Parathyroid adenoma (tissue), 2 donors: ENCODE measurements at regions not wholly inside any gene's neighbourhood (a gene's known extent, or its start where the extent isn't known, plus 50 kb on each side); places are given as distances from the start of the nearest gene placed in this dataset.

Source experiments
- H2AFZ ChIP-seq: fragments of 300-600 bp; sonication (generic); one replicate; pipeline ENCODE4 v1.7.0; 2017; ENCODE audit warnings: antibody characterized with exemption, mild to moderate bottlenecking
- H3K27ac ChIP-seq: fragments of 300-600 bp; sonication (generic); one replicate; pipeline ENCODE4 v1.7.0; 2017
- H3K27me3 ChIP-seq: fragments of 300-600 bp; sonication (generic); one replicate; pipeline ENCODE4 v1.7.0; 2017; ENCODE audit warnings: low read length; ENCODE audit not compliant: control insufficient read depth, insufficient read depth
- H3K36me3 ChIP-seq: fragments of 300-600 bp; sonication (generic); one replicate; pipeline ENCODE4 v1.7.0; 2017; ENCODE audit warnings: low read length; ENCODE audit not compliant: control insufficient read depth, insufficient read depth
- H3K4me1 ChIP-seq: fragments of 300-600 bp; sonication (generic); one replicate; pipeline ENCODE4 v1.7.0; 2017; ENCODE audit warnings: control low read depth
- H3K4me2 ChIP-seq: fragments of 300-600 bp; sonication (generic); one replicate; pipeline ENCODE4 v1.7.0; 2017; ENCODE audit warnings: low read length
- H3K4me3 ChIP-seq: fragments of 300-600 bp; sonication (generic); one replicate; pipeline ENCODE4 v1.7.0; 2017; ENCODE audit warnings: low read depth, low read length
- H3K79me2 ChIP-seq: fragments of 300-600 bp; sonication (generic); one replicate; pipeline ENCODE4 v1.7.0; 2017; ENCODE audit warnings: control low read depth
- H3K9ac ChIP-seq: fragments of 300-600 bp; sonication (generic); one replicate; pipeline ENCODE4 v1.7.0; 2017; ENCODE audit warnings: mild to moderate bottlenecking
- H3K9me3 ChIP-seq: fragments of 300-600 bp; sonication (generic); one replicate; pipeline ENCODE4 v1.7.0; 2017; ENCODE audit warnings: low read length; ENCODE audit not compliant: control insufficient read depth
- CTCF ChIP-seq: fragments of 300-600 bp; sonication (generic); IDR thresholded peaks from one replicate; pipeline ENCODE4 v1.7.0; 2017; ENCODE audit warnings: antibody characterized with exemption, mild to moderate bottlenecking
- donor health status: primary hyperparathyroidism.

- Histone ChIP-seq H3K36me3 (no peaks in the 10 kb centered on the region), H2AFZ (no peak overlapping the region), H3K79me2 (no peaks in the 10 kb centered on the region), H3K4me1 (no peaks in the 10 kb centered on the region), H3K9me3 (no peaks in the 10 kb centered on the region), H3K27ac (no peak overlapping the region), H3K4me2 (no peak overlapping the region), H3K9ac (no peak overlapping the region), H3K4me3 (no peak overlapping the region), H3K27me3 (no peaks in the 10 kb centered on the region)
- no peak for TF ChIP-seq CTCF
Measured at GRCh38 chr14:42683707-42684106, 1077.0 kb downstream of the LRFN5 start.

GRCh38 chr14:42676636-42677035, 1070.0 kb downstream of the LRFN5 start:
- TF ChIP-seq CTCF, result no peak
- H3K9me3 ChIP-seq, result no peaks in the 10 kb centered on the region
- H3K36me3 ChIP-seq, result no peaks in the 10 kb centered on the region
- H3K79me2 ChIP-seq, result no peaks in the 10 kb centered on the region
- no peak overlapping the region for H3K27ac ChIP-seq
- H3K4me1 ChIP-seq, result no peaks in the 10 kb centered on the region
- H3K4me3 ChIP-seq, result no peak overlapping the region
- no peaks in the 10 kb centered on the region for H3K27me3 ChIP-seq
- H2AFZ ChIP-seq, result no peak overlapping the region
- no peak overlapping the region for H3K4me2 ChIP-seq
- H3K9ac ChIP-seq, result no peak overlapping the region

GRCh38 chr14:42673963-42674362, 1067.3 kb downstream of the LRFN5 start:
- Histone ChIP-seq H3K4me3 (no peak overlapping the region), H3K4me1 (no peaks in the 10 kb centered on the region), H2AFZ (no peak overlapping the region), H3K36me3 (no peaks in the 10 kb centered on the region), H3K27me3 (no peaks in the 10 kb centered on the region), H3K9me3 (no peaks in the 10 kb centered on the region), H3K79me2 (no peaks in the 10 kb centered on the region), H3K27ac (no peak overlapping the region), H3K4me2 (no peak overlapping the region), H3K9ac (no peak overlapping the region)
- TF ChIP-seq CTCF, result no peak

DNA sequence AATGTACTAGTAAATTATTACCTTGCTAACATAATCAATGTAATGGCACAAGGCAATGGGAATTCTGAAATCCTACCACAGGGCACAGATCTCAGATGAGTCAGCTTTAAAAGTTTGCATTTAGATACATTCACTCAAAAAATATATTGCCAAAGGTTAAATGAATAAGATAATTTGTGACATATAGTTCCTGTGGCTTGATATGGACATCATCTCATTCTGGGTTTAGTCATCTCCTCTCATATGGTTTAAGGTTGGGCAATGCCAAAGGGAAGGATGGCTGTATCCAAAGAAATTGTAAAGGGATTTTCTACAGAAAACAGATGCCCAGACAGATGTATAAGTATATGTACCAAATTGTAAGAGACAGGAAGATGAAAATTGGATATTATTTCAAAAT, 1065.0 kb downstream of the LRFN5 start:
- Histone ChIP-seq H3K79me2 (no peaks in the 10 kb centered on the region), H3K4me2 (no peak overlapping the region), H3K27me3 (no peaks in the 10 kb centered on the region), H3K9ac (no peak overlapping the region), H3K9me3 (no peaks in the 10 kb centered on the region), H3K27ac (no peak overlapping the region), H3K36me3 (no peaks in the 10 kb centered on the region), H3K4me3 (no peak overlapping the region), H2AFZ (no peak overlapping the region), H3K4me1 (no peaks in the 10 kb centered on the region)
- no peak for TF ChIP-seq CTCF

DNA sequence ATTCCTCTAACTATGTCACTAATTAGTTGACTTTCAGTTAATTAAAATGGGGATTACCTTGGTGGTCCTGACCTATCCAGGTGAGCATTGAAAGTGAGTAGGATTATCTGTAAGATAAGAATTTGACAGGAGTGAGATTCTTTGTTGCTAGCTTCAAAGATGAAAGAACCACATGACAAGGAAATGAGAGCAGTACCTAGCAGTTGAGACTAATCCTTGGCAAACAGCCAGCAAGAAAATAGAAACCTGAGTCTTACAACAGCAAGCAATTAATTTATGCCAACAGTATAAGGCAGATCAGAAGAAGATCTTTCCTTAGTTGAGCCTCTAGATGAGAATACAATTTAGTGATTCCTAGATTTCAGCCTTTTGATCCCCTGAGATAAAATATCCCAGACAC, 1058.4 kb downstream of the LRFN5 start:
- Histone ChIP-seq H3K9ac (no peak overlapping the region), H3K4me1 (no peaks in the 10 kb centered on the region), H3K9me3 (no peaks in the 10 kb centered on the region), H2AFZ (no peak overlapping the region), H3K27me3 (no peaks in the 10 kb centered on the region), H3K27ac (no peak overlapping the region), H3K4me2 (no peak overlapping the region), H3K36me3 (no peaks in the 10 kb centered on the region), H3K4me3 (no peak overlapping the region), H3K79me2 (no peaks in the 10 kb centered on the region)
- TF ChIP-seq CTCF, result no peak
